OCI-LY7 (cell line): ENCODE measurements at regions not wholly inside any gene's neighbourhood (a gene's known extent, or its start where the extent isn't known, plus 50 kb on each side); places are given as distances from the start of the nearest gene placed in this dataset.

ENCODE experiments used
- CTCF ChIP-seq: fragments of 200-600 bp; sonication (generic); conservative IDR thresholded peaks from 2 replicates; pipeline ENCODE4 v1.5.1; 2014; ENCODE audit warnings: mild to moderate bottlenecking, antibody characterized with exemption, low read length, moderate library complexity, mixed read lengths
- EZH2phosphoT487 ChIP-seq: fragments of 200-600 bp; sonication (generic); IDR thresholded peaks from 2 replicates; pipeline ENCODE4 v1.6.1; 2018; ENCODE audit warnings: low read depth, borderline replicate concordance, mild to moderate bottlenecking, mixed run types, antibody characterized with exemption, low read length, moderate library complexity, mixed read lengths

GRCh38 chr1:226497991-226498639 lies 50.4 kb upstream of the STUM start:
- TF ChIP-seq CTCF (no peak), EZH2phosphoT487 (no peak)
